ENCODE measurements at regions not wholly inside any gene's neighbourhood (a gene's known extent, or its start where the extent isn't known, plus 50 kb on each side); places are given as distances from the start of the nearest gene placed in this dataset.
"Not testable (repeated sequence)": the region's sequence is repeated elsewhere in the genome, so short reads cannot be mapped to it uniquely, and the experiment has no call there.

DNA sequence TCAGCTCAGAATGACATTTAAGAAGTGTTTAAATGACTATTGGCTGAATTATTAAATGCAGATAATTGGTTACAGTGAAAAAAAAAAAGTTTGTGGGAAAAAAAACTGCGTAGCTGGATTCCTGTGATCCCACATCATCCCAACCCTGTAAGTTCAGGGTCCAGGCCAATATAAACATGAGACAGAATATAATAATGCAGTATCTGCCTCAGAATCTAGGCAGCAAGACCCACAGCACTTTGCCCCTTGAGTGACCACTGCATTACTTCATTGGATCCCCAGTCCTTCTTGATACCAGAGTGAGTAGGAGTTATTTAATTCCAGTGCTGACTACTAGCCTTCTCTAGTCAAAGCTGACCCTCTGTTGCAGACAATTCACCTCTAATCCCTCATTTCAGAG lies 272.6 kb downstream of the CCER1 start:
- TF ChIP-seq, protein P1, sequence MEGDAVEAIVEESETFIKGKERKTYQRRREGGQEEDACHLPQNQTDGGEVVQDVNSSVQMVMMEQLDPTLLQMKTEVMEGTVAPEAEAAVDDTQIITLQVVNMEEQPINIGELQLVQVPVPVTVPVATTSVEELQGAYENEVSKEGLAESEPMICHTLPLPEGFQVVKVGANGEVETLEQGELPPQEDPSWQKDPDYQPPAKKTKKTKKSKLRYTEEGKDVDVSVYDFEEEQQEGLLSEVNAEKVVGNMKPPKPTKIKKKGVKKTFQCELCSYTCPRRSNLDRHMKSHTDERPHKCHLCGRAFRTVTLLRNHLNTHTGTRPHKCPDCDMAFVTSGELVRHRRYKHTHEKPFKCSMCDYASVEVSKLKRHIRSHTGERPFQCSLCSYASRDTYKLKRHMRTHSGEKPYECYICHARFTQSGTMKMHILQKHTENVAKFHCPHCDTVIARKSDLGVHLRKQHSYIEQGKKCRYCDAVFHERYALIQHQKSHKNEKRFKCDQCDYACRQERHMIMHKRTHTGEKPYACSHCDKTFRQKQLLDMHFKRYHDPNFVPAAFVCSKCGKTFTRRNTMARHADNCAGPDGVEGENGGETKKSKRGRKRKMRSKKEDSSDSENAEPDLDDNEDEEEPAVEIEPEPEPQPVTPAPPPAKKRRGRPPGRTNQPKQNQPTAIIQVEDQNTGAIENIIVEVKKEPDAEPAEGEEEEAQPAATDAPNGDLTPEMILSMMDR (IDR thresholded peaks at IDR 0.05) = no peak
- no peaks in the 10 kb centered on the region for H3K9me3 ChIP-seq
- no peaks in the 10 kb centered on the region for H3K36me3 ChIP-seq
- H3K4me1 ChIP-seq = no peaks in the 10 kb centered on the region
- no peak overlapping the region for H3K9ac ChIP-seq (ENCODE audit: low read depth in 2 of 2, low read length in 2 of 2)
- H3K27ac ChIP-seq = no peak overlapping the region
- intact Hi-C loops (cut with DNase I) = no loop called here
- no peak for DNase-seq
- H3K27me3 ChIP-seq = no peaks in the 10 kb centered on the region
- no peak overlapping the region for H3K4me3 ChIP-seq

DNA sequence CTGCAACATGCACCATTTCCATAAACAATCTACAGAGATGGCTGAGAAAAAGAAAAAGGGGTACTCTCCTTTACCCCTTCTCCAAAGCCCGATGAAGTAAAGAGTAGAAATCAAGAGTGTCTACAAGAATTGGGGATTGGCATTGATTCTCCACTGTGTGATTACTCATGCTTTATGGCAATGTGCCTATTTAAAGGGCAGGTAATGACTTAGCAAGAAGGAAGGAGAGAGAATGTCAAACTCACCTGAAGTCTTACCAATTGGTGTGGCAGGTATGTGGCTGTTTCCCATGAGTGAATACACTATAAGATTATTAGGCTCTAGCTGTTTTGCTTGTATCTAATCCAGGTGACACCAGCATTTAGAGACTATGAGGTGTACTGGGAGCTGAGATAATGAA lies 275.3 kb downstream of the CCER1 start:
- no peak overlapping the region for H3K27ac ChIP-seq
- H3K9me3 ChIP-seq = no peaks in the 10 kb centered on the region
- H3K9ac ChIP-seq (ENCODE audit: low read depth in 2 of 2, low read length in 2 of 2) = no peak overlapping the region
- H3K27me3 ChIP-seq = no peaks in the 10 kb centered on the region
- TF ChIP-seq, protein P1 (IDR thresholded peaks at IDR 0.05) = no peak
- intact Hi-C loops (cut with DNase I) = no loop called here
- H3K4me1 ChIP-seq = no peaks in the 10 kb centered on the region
- H3K4me3 ChIP-seq = no peak overlapping the region
- no peak for DNase-seq
- no peaks in the 10 kb centered on the region for H3K36me3 ChIP-seq

DNA sequence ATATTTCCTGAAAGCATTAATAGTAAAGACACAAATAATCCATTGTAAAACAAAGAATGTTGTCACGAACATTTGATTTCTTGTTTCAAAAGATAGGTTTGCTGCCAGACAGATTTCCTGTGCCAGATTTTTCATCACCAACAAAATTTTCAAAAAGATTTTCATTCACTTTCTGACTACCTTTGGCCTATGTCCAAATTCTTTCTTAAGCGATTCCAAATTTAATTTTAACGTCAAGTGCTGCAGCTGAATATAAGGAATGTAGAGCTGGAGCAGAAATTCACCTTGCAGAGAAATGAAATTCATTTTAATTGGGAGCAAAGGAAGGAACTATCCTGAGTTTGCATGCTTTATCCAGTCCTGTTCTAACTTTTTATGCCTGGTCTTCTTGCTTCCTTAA lies 277.4 kb downstream of the CCER1 start:
- no peak overlapping the region for H3K4me3 ChIP-seq
- intact Hi-C loops (cut with DNase I) = no loop called here
- H3K9ac ChIP-seq (ENCODE audit: low read depth in 2 of 2, low read length in 2 of 2) = no peak overlapping the region
- no peak for DNase-seq
- no peaks in the 10 kb centered on the region for H3K9me3 ChIP-seq
- H3K4me1 ChIP-seq = no peaks in the 10 kb centered on the region
- TF ChIP-seq, protein P1 (IDR thresholded peaks at IDR 0.05) = no peak
- H3K27ac ChIP-seq = no peak overlapping the region
- H3K36me3 ChIP-seq = no peaks in the 10 kb centered on the region
- no peaks in the 10 kb centered on the region for H3K27me3 ChIP-seq

DNA sequence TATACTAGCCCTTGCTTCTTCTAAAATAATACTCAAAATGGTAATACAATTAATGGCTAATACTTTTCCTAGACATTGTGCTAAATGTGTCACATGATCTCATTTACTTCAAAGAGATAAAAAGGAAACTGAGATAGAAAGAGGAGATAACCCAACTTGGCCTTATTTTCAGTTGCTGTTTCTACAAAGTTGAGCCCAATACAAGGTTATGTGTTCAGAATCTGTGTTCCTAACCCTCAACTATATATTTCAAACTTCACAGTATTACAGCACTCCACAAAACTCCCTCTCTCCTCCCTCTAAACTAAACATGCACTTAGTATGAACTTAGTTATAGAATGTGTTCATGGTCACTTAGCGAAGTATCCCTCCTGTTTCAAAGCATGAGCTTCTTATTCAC lies 277.9 kb downstream of the CCER1 start:
- TF ChIP-seq, protein P1 (IDR thresholded peaks at IDR 0.05) = no peak

DNA sequence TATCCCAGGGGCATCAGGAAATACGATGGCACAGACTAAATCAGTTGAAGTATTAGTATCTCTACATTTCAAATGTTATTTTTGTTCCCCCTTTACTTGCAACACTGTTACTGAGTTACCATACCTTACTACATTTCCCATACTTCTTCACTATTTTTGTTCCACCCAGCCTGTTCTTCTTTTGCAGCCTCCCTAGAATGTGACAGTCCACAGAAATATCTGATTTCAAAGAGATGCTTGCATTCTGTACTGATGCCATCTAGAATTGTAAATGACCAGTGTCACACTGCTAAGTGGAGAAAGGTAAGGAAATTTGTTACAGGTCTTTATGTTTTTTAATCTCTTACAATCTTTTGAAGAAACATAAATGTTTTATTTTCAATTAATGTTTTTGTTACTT lies 279.9 kb downstream of the CCER1 start:
- DNase-seq = no peak
- Histone ChIP-seq H3K36me3 (no peaks in the 10 kb centered on the region), H3K4me1 (no peaks in the 10 kb centered on the region), H3K9ac (ENCODE audit: low read depth in 2 of 2, low read length in 2 of 2) (no peak overlapping the region), H3K4me3 (no peak overlapping the region), H3K9me3 (no peaks in the 10 kb centered on the region), H3K27ac (no peak overlapping the region), H3K27me3 (no peaks in the 10 kb centered on the region)
- TF ChIP-seq, protein P1 (IDR thresholded peaks at IDR 0.05) = no peak
- intact Hi-C loops (cut with DNase I) = no loop called here

More for the DNA sequence above, 277.9 kb downstream of the CCER1 start:
- Histone ChIP-seq H3K4me1 (no peaks in the 10 kb centered on the region), H3K27me3 (no peaks in the 10 kb centered on the region), H3K36me3 (no peaks in the 10 kb centered on the region), H3K27ac (no peak overlapping the region), H3K9me3 (no peaks in the 10 kb centered on the region), H3K9ac (ENCODE audit: low read depth in 2 of 2, low read length in 2 of 2) (no peak overlapping the region), H3K4me3 (no peak overlapping the region)
- intact Hi-C loops (cut with DNase I) = no loop called here
- no peak for DNase-seq

DNA sequence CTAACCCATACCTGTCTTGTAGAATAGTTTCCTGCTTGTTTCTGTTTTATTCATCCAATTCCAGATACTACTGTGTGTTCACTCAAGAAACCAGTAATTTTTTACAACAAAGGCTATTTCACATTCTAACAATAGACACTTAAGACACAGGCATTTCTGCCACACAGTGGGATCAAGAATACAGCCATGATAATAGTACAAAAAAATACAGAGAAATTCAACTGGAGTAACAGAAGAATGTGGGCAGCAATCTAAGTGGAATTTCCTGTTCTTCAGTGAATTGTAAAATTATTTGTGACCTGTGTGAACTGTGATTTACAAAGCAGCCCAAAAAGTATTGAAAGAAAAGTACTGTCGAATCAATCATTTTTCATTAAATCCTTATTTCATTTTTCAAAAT lies 282.9 kb downstream of the CCER1 start:
- TF ChIP-seq, protein P1 (IDR thresholded peaks at IDR 0.05) = no peak
- no peak overlapping the region for H3K9ac ChIP-seq (ENCODE audit: low read depth in 2 of 2, low read length in 2 of 2)
- no peak overlapping the region for H3K27ac ChIP-seq
- H3K36me3 ChIP-seq = no peaks in the 10 kb centered on the region
- no peaks in the 10 kb centered on the region for H3K27me3 ChIP-seq
- no peaks in the 10 kb centered on the region for H3K9me3 ChIP-seq
- H3K4me3 ChIP-seq = no peak overlapping the region
- no peaks in the 10 kb centered on the region for H3K4me1 ChIP-seq
- no peak for DNase-seq
- intact Hi-C loops (cut with DNase I) = no loop called here

DNA sequence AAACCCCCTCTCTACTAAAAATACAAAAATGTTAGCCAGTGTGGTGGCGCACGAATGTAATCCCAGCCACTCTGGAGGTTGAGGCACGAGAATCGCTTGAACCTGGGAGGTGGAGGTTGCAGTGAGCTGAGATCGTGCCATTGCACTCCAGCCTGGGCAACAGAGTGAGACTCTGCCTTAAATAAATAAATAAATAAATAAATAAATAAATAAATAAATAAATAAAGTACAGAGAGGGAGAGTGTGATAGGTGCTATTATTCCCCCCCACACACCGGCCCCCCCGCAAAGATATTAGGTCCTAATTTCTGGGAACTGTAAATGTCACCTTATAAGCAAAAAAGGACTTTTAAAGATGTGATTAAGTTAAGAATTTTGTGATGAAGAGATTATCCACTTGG lies 291.0 kb downstream of the CCER1 start:
- H3K4me3 ChIP-seq; H3K9me3 ChIP-seq; intact Hi-C loops (cut with DNase I); H3K27me3 ChIP-seq; H3K4me1 ChIP-seq; DNase-seq; H3K36me3 ChIP-seq; H3K27ac ChIP-seq; H3K9ac ChIP-seq (ENCODE audit: low read depth in 2 of 2, low read length in 2 of 2): not testable (repeated sequence)

All from colonic mucosa (tissue), 4 donors.